ENCODE measurements at regions not wholly inside any gene's neighbourhood (a gene's known extent, or its start where the extent isn't known, plus 50 kb on each side); places are given as distances from the start of the nearest gene placed in this dataset.
A peak's percentile ranks its signal among the peaks of the same experiment; 100 is the strongest.

DNA sequence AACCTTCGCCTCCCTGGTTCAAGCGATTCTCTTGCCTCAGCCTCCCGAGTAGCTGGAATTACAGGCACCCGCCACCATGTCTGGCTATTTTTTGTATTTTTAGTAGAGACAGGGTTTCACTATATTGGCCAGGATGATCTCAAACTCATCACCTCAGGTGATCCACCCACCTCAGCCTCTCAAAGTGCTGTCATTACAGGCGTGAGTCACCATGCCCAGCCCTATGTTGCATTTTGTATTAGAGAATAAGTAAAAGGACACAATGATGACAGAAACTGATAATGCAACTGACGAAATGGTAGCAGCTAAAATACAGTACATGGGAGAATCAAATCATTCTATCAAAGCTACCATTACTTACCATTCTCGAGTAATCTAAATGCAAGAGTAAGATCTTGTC is 276.7 kb downstream of the DSEL start:
- no peaks in the 10 kb centered on the region for H3K9me3 ChIP-seq (ENCODE audit: control insufficient read depth, insufficient read depth, low read length)
- H3K36me3 ChIP-seq (ENCODE audit: control insufficient read depth, insufficient read depth, low read length): no peaks in the 10 kb centered on the region
- H3K4me3 ChIP-seq (ENCODE audit: low read depth, low read length): no peak overlapping the region
- H3K27me3 ChIP-seq (ENCODE audit: control insufficient read depth, insufficient read depth, low read length): no peaks in the 10 kb centered on the region
- no peaks in the 10 kb centered on the region for H3K4me1 ChIP-seq (ENCODE audit: control insufficient read depth, insufficient read depth, low read length)
- H3K9ac ChIP-seq (ENCODE audit: low read depth, low read length): no peak overlapping the region
- no peak overlapping the region for H3K27ac ChIP-seq (ENCODE audit: low read depth, low read length)

DNA sequence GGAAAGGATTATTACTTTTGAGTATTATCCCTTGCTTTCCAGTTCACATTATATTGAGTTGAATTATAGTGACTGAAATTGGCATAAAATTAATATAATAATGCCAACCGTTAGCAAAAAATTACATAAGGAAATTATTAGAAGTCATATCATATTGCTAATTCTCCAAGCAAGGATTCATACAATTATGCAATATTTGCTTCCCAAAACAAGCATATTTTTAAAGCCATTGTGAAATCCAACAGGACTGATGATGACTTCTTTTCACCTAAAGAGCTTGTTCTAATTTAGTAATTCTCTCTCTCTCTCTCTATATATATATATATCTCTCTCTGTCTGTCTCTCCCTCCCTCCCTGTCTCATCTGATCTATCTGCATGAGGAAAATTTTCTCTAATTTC is 283.5 kb downstream of the DSEL start:
- no peaks in the 10 kb centered on the region for H3K36me3 ChIP-seq (ENCODE audit: control insufficient read depth, insufficient read depth, low read length)
- H3K9me3 ChIP-seq (ENCODE audit: control insufficient read depth, insufficient read depth, low read length): no peaks in the 10 kb centered on the region
- H3K9ac ChIP-seq (ENCODE audit: low read depth, low read length): no peak overlapping the region
- no peak overlapping the region for H3K4me3 ChIP-seq (ENCODE audit: low read depth, low read length)
- peaks cover 18% of the 10 kb centered on the region for H3K4me1 ChIP-seq (ENCODE audit: control insufficient read depth, insufficient read depth, low read length)
- H3K27ac ChIP-seq (ENCODE audit: low read depth, low read length): peak overlapping the region; percentile 24
- no peaks in the 10 kb centered on the region for H3K27me3 ChIP-seq (ENCODE audit: control insufficient read depth, insufficient read depth, low read length)

DNA sequence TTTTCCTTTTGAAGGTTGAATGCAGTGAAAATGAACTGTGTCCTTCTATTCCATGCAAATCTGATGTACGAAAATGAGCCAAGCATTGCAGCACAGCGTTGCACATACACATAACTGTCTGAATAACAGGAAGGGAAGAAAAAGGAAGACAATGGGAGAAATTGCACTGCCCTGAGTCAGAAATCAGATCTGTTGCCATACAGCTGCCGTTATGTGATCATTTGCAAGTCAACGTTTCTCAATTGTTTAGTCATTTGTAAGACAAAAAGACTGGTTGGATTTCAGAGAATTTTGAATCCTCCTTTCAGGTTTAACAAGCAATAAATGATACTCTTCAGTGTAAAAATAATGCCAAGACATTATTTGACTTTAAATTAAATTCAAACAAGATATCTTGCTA is 284.1 kb downstream of the DSEL start:
- H3K9ac ChIP-seq (ENCODE audit: low read depth, low read length): no peak overlapping the region

DNA sequence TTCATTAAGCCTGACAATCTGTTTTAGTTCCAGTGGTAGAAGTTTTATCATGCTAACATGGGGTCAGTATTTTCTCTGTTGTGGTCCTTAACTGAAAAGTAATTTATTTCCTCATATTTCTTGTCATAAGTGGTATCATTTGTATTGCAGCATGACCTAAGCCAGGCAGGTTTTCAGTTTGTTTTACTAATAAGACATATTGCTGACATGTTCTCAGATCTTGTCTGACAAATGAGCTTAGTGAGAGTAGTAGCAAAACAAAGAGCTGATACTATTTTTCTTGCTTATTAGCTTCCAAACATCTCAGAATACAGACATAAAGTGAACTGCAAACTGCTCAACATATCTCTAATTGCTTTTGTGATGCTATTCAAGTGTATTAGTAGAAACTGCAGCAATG is 293.6 kb downstream of the DSEL start:
- Histone ChIP-seq H3K27me3 (ENCODE audit: control insufficient read depth, insufficient read depth, low read length) (no peaks in the 10 kb centered on the region), H3K9ac (ENCODE audit: low read depth, low read length) (no peak overlapping the region), H3K4me3 (ENCODE audit: low read depth, low read length) (no peak overlapping the region), H3K9me3 (ENCODE audit: control insufficient read depth, insufficient read depth, low read length) (no peaks in the 10 kb centered on the region), H3K4me1 (ENCODE audit: control insufficient read depth, insufficient read depth, low read length) (0 out of 2 replicates have a peak, but pooled peaks cover 3% of the 10 kb centered on the region), H3K27ac (ENCODE audit: low read depth, low read length) (no peak overlapping the region), H3K36me3 (ENCODE audit: control insufficient read depth, insufficient read depth, low read length) (no peaks in the 10 kb centered on the region)

More for the DNA sequence above, 284.1 kb downstream of the DSEL start:
- Histone ChIP-seq H3K9me3 (ENCODE audit: control insufficient read depth, insufficient read depth, low read length) (no peaks in the 10 kb centered on the region), H3K4me3 (ENCODE audit: low read depth, low read length) (peak overlapping the region; percentile 8; the same call in 1 of the 2 replicates), H3K27ac (ENCODE audit: low read depth, low read length) (peak overlapping the region; percentile 46), H3K36me3 (ENCODE audit: control insufficient read depth, insufficient read depth, low read length) (no peaks in the 10 kb centered on the region), H3K4me1 (ENCODE audit: control insufficient read depth, insufficient read depth, low read length) (peaks cover 18% of the 10 kb centered on the region), H3K27me3 (ENCODE audit: control insufficient read depth, insufficient read depth, low read length) (no peaks in the 10 kb centered on the region)

DNA sequence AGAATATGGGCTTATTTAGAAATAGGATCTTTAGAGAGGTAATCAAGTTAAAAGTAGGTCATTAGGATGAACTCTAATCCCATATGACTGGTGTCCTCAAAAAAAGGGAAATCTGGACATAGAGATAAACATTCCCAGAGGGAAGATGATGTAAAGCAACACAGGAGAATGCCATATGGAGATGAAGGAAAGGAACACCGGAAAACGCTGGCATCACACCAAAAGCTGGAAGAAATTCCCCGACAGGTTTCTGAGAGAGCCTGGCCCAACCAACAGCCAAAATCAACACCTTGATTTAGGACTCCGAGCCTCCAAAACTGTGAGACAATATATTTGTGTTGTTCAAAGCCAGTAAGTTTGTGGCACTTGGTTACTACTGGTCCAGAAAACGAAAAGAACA is 296.7 kb downstream of the DSEL start:
- no peaks in the 10 kb centered on the region for H3K27me3 ChIP-seq (ENCODE audit: control insufficient read depth, insufficient read depth, low read length)

DNA sequence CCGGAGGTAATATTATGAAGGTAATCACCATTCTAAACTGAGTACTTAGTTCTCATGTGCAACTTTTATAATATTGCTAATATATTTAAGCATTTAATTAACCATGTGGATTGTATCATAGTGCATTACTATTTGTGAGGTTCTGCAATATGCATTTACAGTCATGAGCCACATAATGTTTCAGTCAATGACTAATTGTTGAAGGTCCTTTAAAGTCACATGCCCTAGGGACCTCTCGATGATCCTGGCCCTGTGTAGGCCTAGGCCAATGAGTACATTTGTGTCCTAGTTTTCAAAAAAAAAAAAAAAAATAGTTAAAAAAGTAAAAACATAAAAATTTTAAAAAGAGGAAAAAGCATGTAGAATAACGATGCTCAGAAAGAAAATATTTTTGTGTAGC is 298.0 kb downstream of the DSEL start:
- Histone ChIP-seq H3K27ac (ENCODE audit: low read depth, low read length) (no peak overlapping the region), H3K4me1 (ENCODE audit: control insufficient read depth, insufficient read depth, low read length) (no peaks in the 10 kb centered on the region; the same call in 1 of the 2 replicates), H3K27me3 (ENCODE audit: control insufficient read depth, insufficient read depth, low read length) (no peaks in the 10 kb centered on the region), H3K9me3 (ENCODE audit: control insufficient read depth, insufficient read depth, low read length) (no peaks in the 10 kb centered on the region), H3K9ac (ENCODE audit: low read depth, low read length) (no peak overlapping the region), H3K36me3 (ENCODE audit: control insufficient read depth, insufficient read depth, low read length) (no peaks in the 10 kb centered on the region), H3K4me3 (ENCODE audit: low read depth, low read length) (no peak overlapping the region)

More for the DNA sequence above, 296.7 kb downstream of the DSEL start:
- H3K9me3 ChIP-seq (ENCODE audit: control insufficient read depth, insufficient read depth, low read length): no peaks in the 10 kb centered on the region
- no peaks in the 10 kb centered on the region for H3K36me3 ChIP-seq (ENCODE audit: control insufficient read depth, insufficient read depth, low read length)
- H3K27ac ChIP-seq (ENCODE audit: low read depth, low read length): no peak overlapping the region
- peaks cover 3% of the 10 kb centered on the region; the same call in 1 of the 2 replicates for H3K4me1 ChIP-seq (ENCODE audit: control insufficient read depth, insufficient read depth, low read length)
- H3K9ac ChIP-seq (ENCODE audit: low read depth, low read length): no peak overlapping the region
- no peak overlapping the region for H3K4me3 ChIP-seq (ENCODE audit: low read depth, low read length)

DNA sequence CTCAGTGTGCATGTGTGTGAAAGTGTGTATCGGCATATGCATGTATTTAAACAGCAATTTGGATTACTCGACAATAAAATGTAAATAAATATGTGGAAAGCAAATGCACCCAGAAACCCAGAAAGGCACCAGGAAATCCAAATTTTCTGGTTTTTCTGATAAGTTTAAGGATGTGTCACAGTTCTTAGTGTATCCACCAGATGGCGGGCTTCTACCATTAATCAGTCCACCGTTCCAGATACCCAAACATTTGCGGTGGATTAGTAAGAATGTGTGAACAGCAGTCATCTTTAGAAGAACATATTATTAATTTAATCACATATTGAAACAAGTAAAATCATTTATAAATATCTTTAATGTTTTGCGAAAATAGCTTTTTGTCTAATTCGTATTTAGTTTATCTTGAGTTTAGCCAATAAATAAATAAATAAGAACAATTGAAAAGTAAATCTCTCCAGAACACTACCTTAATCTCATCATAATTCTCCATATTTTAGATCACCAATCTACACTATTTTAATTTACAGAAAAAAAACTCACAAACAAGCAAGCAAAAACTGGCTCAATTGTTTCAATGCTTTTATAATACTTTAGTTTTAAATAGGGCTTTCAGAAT is 298.9 kb downstream of the DSEL start:
- no peak overlapping the region for H3K4me3 ChIP-seq (ENCODE audit: low read depth, low read length)
- H3K9me3 ChIP-seq (ENCODE audit: control insufficient read depth, insufficient read depth, low read length): no peaks in the 10 kb centered on the region
- H3K27ac ChIP-seq (ENCODE audit: low read depth, low read length): no peak overlapping the region
- no peaks in the 10 kb centered on the region for H3K36me3 ChIP-seq (ENCODE audit: control insufficient read depth, insufficient read depth, low read length)
- no peaks in the 10 kb centered on the region for H3K27me3 ChIP-seq (ENCODE audit: control insufficient read depth, insufficient read depth, low read length)
- H3K4me1 ChIP-seq (ENCODE audit: control insufficient read depth, insufficient read depth, low read length): no peaks in the 10 kb centered on the region; the same call in 1 of the 2 replicates
- no peak overlapping the region for H3K9ac ChIP-seq (ENCODE audit: low read depth, low read length)

DNA sequence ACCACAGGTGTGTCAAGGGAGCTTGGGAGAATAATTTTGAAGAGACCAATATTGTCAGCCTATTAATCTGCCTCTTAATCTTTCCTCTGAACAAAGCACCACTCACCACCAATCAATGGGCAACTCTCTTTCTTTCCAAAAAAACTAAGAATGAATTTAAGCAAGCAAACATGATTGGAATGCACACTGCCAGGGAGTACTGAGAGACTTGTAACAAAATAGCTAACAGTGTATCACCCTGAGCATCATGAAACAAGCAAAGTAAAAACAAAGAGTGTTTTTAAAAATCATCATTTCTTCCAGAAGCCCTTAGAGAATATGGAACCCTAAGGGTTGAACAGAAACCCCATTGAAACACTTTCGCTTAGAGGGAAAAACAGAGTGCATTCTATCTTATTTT is 299.7 kb downstream of the DSEL start:
- no peak overlapping the region for H3K27ac ChIP-seq (ENCODE audit: low read depth, low read length)
- H3K4me3 ChIP-seq (ENCODE audit: low read depth, low read length): no peak overlapping the region
- no peaks in the 10 kb centered on the region for H3K36me3 ChIP-seq (ENCODE audit: control insufficient read depth, insufficient read depth, low read length)

DNA sequence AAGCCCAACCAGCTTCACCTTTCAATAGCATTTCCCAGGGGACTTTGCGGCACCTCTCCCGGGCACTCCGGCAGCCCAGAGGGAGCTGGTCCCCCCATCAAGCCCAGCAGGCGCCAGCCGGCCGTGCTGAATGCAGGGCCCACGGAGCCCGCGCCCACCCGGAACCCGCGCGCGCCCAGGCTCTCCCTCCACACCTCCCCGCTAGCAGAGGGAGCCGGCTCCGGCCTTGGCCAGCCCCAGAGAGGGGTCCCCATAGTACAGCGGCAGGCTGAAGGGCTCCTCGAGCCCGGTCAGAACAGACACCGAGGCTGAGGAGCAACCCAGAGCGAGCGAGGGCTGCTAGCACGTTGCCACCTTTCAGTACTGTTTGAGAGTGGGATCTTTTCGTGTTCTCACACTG is 300.8 kb downstream of the DSEL start:
- Histone ChIP-seq H3K27me3 (ENCODE audit: control insufficient read depth, insufficient read depth, low read length) (no peaks in the 10 kb centered on the region), H3K4me1 (ENCODE audit: control insufficient read depth, insufficient read depth, low read length) (no peaks in the 10 kb centered on the region; the same call in 1 of the 2 replicates), H3K9ac (ENCODE audit: low read depth, low read length) (no peak overlapping the region), H3K4me3 (ENCODE audit: low read depth, low read length) (no peak overlapping the region), H3K27ac (ENCODE audit: low read depth, low read length) (no peak overlapping the region), H3K9me3 (ENCODE audit: control insufficient read depth, insufficient read depth, low read length) (no peaks in the 10 kb centered on the region), H3K36me3 (ENCODE audit: control insufficient read depth, insufficient read depth, low read length) (no peaks in the 10 kb centered on the region)

More for the DNA sequence above, 299.7 kb downstream of the DSEL start:
- no peaks in the 10 kb centered on the region for H3K27me3 ChIP-seq (ENCODE audit: control insufficient read depth, insufficient read depth, low read length)
- no peak overlapping the region for H3K9ac ChIP-seq (ENCODE audit: low read depth, low read length)
- H3K4me1 ChIP-seq (ENCODE audit: control insufficient read depth, insufficient read depth, low read length): no peaks in the 10 kb centered on the region; the same call in 1 of the 2 replicates
- no peaks in the 10 kb centered on the region for H3K9me3 ChIP-seq (ENCODE audit: control insufficient read depth, insufficient read depth, low read length)

DNA sequence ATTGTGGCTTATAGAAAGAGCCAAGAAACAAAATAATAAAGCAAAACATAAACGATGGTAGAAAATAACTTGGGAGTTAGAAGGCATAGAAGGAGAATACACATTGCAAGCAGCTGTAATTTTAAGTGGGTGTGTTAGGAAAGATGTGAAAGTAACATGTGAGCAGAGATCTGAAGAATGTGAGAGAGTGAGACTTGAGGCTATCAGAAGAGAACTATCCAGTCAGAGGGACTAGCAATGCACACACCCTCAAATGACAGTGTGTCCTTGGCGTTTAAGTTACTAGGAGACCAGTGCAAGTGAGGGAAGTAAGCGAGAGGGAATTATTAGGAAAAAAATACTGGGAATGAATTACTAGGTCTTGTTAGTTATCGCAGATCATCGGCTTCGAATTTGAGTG is 304.9 kb downstream of the DSEL start:
- Histone ChIP-seq H3K9me3 (ENCODE audit: control insufficient read depth, insufficient read depth, low read length) (no peaks in the 10 kb centered on the region), H3K36me3 (ENCODE audit: control insufficient read depth, insufficient read depth, low read length) (no peaks in the 10 kb centered on the region), H3K27me3 (ENCODE audit: control insufficient read depth, insufficient read depth, low read length) (no peaks in the 10 kb centered on the region), H3K4me3 (ENCODE audit: low read depth, low read length) (no peak overlapping the region), H3K27ac (ENCODE audit: low read depth, low read length) (no peak overlapping the region), H3K9ac (ENCODE audit: low read depth, low read length) (no peak overlapping the region), H3K4me1 (ENCODE audit: control insufficient read depth, insufficient read depth, low read length) (no peaks in the 10 kb centered on the region; the same call in 1 of the 2 replicates)

DNA sequence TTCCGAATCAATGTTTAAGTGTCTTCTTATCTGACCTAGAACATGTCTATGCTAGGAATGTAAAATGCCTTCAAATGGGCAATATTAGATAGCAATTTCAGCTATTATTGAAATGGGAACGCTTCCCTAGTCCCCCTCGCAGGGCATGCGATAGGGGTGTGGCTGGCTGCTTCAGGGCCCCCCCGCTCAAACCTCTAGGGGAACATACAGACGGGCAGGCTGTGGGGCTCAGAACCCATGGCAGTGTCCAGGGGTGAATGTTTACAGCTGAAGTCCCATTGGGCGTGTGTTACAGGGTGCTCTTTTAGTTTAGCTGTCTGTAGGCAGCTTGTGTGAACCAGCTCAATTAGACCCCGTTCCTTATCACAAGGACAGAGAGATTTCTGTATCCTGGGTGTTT is 315.9 kb downstream of the DSEL start:
- H3K36me3 ChIP-seq (ENCODE audit: control insufficient read depth, insufficient read depth, low read length): no peaks in the 10 kb centered on the region
- H3K9me3 ChIP-seq (ENCODE audit: control insufficient read depth, insufficient read depth, low read length): no peaks in the 10 kb centered on the region
- no peak overlapping the region for H3K27ac ChIP-seq (ENCODE audit: low read depth, low read length)
- H3K4me3 ChIP-seq (ENCODE audit: low read depth, low read length): no peak overlapping the region
- no peak overlapping the region for H3K9ac ChIP-seq (ENCODE audit: low read depth, low read length)
- H3K27me3 ChIP-seq (ENCODE audit: control insufficient read depth, insufficient read depth, low read length): no peaks in the 10 kb centered on the region
- H3K4me1 ChIP-seq (ENCODE audit: control insufficient read depth, insufficient read depth, low read length): no peaks in the 10 kb centered on the region
